ENCODE measurements at regions not wholly inside any gene's neighbourhood (a gene's known extent, or its start where the extent isn't known, plus 50 kb on each side); places are given as distances from the start of the nearest gene placed in this dataset.

DNA sequence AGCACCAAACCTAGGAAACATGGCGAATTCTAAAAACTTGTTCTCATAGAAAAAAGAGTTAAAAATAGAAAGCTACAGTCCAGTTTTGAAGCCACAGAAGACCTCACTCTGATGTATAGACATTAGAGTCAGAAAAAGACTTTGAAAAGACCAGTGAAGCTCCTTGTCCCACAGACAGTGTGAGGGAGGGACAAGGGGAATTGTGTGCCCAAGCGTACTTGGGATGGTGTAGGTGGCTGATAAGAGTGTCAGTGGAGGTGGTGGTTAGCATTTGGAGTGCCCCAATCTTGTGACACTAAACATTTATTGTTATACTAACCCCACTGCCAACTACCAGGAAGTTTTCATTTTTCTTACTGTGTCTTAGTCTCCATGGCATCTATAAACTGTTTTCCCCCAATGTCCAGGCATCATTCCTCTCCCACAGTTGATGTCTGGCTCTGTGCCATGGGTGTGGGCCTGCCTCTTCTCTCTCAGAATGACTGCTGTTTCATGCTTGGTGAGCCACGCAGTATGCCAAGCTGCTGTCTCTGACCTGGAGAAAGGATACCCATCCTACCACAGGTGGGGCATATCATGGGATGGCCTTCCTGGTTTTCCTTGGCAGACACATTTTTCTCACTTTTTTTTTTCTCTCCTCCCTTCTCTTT, 161.4 kb downstream of the RPIA start:
- TF ChIP-seq, protein P1, sequence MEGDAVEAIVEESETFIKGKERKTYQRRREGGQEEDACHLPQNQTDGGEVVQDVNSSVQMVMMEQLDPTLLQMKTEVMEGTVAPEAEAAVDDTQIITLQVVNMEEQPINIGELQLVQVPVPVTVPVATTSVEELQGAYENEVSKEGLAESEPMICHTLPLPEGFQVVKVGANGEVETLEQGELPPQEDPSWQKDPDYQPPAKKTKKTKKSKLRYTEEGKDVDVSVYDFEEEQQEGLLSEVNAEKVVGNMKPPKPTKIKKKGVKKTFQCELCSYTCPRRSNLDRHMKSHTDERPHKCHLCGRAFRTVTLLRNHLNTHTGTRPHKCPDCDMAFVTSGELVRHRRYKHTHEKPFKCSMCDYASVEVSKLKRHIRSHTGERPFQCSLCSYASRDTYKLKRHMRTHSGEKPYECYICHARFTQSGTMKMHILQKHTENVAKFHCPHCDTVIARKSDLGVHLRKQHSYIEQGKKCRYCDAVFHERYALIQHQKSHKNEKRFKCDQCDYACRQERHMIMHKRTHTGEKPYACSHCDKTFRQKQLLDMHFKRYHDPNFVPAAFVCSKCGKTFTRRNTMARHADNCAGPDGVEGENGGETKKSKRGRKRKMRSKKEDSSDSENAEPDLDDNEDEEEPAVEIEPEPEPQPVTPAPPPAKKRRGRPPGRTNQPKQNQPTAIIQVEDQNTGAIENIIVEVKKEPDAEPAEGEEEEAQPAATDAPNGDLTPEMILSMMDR (IDR thresholded peaks at IDR 0.05), result no peak
- no peak for TF ChIP-seq EP300 (IDR thresholded peaks at IDR 0.05)
- TF ChIP-seq POLR2A (IDR thresholded peaks at IDR 0.05), result no peak
- no peak for TF ChIP-seq POLR2AphosphoS5 (IDR thresholded peaks at IDR 0.05)
